Chondrocyte (in vitro differentiated cells): ENCODE measurements at regions not wholly inside any gene's neighbourhood (a gene's known extent, or its start where the extent isn't known, plus 50 kb on each side); places are given as distances from the start of the nearest gene placed in this dataset.

ENCODE experiments used
- DNase-seq: peaks from one replicate; pipeline ENCODE4 v3.0.0; 2021; ENCODE audit warnings: mixed read lengths, low spot score
- H3K27ac Mint-ChIP-seq: one replicate; pipeline ENCODE4 v1.8.0; 2021; ENCODE audit warnings: mild to moderate bottlenecking, moderate library complexity, mixed read lengths; ENCODE audit not compliant: unreplicated experiment
- H3K27me3 Mint-ChIP-seq: 2 replicates; pipeline ENCODE4 v1.8.0; 2021; ENCODE audit warnings: low read depth, mixed read lengths
- H3K36me3 Mint-ChIP-seq: 2 replicates; pipeline ENCODE4 v1.8.0; 2021; ENCODE audit warnings: low read depth, mixed read lengths
- H3K4me1 Mint-ChIP-seq: 2 replicates; pipeline ENCODE4 v1.8.0; 2021; ENCODE audit warnings: low read depth, mild to moderate bottlenecking, mixed read lengths
- H3K4me3 Mint-ChIP-seq: one replicate; pipeline ENCODE4 v1.8.0; 2021; ENCODE audit warnings: mild to moderate bottlenecking, moderate library complexity, mixed read lengths; ENCODE audit not compliant: unreplicated experiment
- H3K9me3 Mint-ChIP-seq: 2 replicates; pipeline ENCODE4 v1.8.0; 2021; ENCODE audit warnings: low read depth, mixed read lengths
- TF ChIP-seq, protein P1 (sequence below): fragments of 200-600 bp; sonication (generic); IDR thresholded peaks from 2 replicates; pipeline ENCODE4 v1.5.0; 2021; ENCODE audit warnings: antibody characterized with exemption, mild to moderate bottlenecking, moderate library complexity

DNA sequence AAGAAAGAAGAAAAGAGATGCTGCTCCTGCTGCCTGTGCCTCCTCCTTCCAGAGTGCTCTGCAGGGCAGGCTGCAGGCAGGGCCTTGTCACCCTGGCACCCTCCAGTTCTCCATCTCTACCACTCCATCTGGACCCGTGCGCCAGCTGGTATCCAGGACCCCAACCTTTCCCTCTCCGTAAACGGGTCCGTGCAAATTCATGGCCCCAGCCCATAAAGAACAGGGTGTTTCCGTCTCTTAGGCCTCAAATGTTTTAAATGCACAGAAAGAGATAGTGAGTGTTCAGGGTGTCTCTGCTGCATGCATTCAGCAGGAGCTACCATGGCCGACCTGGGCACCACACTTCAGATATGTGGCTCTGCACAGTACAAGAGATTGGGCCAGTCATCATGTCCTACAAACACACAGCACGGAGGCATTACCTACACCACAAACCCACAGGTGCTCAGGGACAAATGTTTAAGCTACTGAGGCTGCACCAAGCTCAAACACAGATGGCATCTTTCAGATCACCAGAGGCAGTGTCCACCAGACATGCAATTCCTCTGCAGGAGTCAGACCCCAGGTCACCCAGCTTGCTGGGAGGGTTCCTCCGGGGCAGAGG is 258.1 kb downstream of the DLL1 start:
- peaks cover 2% of the 10 kb centered on the region for H3K27me3 Mint-ChIP-seq
- peaks cover 21% of the 10 kb centered on the region for H3K9me3 Mint-ChIP-seq
- peaks cover 6% of the 10 kb centered on the region for H3K36me3 Mint-ChIP-seq
- H3K27ac Mint-ChIP-seq: no peak overlapping the region
- TF ChIP-seq, protein P1, sequence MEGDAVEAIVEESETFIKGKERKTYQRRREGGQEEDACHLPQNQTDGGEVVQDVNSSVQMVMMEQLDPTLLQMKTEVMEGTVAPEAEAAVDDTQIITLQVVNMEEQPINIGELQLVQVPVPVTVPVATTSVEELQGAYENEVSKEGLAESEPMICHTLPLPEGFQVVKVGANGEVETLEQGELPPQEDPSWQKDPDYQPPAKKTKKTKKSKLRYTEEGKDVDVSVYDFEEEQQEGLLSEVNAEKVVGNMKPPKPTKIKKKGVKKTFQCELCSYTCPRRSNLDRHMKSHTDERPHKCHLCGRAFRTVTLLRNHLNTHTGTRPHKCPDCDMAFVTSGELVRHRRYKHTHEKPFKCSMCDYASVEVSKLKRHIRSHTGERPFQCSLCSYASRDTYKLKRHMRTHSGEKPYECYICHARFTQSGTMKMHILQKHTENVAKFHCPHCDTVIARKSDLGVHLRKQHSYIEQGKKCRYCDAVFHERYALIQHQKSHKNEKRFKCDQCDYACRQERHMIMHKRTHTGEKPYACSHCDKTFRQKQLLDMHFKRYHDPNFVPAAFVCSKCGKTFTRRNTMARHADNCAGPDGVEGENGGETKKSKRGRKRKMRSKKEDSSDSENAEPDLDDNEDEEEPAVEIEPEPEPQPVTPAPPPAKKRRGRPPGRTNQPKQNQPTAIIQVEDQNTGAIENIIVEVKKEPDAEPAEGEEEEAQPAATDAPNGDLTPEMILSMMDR: no peak
- H3K4me3 Mint-ChIP-seq: no peak overlapping the region
- DNase-seq: peak; percentile 73
- no peaks in the 10 kb centered on the region for H3K4me1 Mint-ChIP-seq

DNA sequence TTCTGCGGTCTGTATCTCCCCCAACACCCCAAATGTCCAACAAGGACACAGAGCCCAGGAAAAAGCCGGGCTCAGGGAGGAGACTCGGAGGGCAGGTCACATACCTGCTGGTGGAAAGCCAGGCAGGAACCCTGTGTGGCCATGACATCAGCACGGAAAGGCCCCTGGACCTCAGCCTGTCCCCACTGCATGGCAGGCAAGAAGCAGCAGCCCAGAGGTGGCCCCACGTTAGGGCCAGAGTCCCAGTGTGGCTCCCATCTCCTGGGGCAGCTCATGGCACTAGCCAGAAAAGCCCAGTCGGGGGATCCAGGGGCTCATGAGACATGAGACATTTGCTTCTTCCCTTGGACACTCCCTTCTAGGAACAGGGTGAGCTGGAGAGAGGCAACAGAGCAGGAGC is 258.7 kb downstream of the DLL1 start:
- DNase-seq: peak; percentile 56
- no peaks in the 10 kb centered on the region for H3K4me1 Mint-ChIP-seq
- no peak overlapping the region for H3K27ac Mint-ChIP-seq
- TF ChIP-seq, protein P1: no peak
- peaks cover 6% of the 10 kb centered on the region for H3K36me3 Mint-ChIP-seq
- H3K4me3 Mint-ChIP-seq: no peak overlapping the region
- peaks cover 2% of the 10 kb centered on the region for H3K27me3 Mint-ChIP-seq
- H3K9me3 Mint-ChIP-seq: peaks cover 21% of the 10 kb centered on the region

DNA sequence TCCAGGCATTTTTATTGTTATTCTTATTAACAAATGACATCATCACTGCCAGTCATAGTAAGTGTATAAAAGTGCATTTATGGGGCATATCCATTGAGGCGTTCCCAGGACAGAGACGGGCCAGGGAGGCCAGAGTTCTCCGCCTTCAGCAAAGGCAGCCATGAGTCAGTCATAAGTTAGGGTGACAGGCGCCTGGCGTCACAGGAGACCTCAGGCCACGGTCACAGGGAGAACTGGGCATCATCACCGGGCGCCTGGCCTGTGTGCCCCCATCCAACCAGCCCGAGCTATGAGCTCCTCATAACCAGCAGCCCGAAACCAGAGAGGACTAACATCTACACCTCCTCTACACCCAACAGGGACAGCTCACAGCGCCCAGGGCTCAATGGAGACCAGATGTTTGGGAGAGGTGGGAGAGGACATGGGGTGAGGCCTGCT is 259.2 kb downstream of the DLL1 start:
- H3K36me3 Mint-ChIP-seq: peaks cover 6% of the 10 kb centered on the region
- H3K4me3 Mint-ChIP-seq: no peak overlapping the region
- no peaks in the 10 kb centered on the region for H3K4me1 Mint-ChIP-seq
- peaks cover 18% of the 10 kb centered on the region for H3K9me3 Mint-ChIP-seq
- H3K27ac Mint-ChIP-seq: no peak overlapping the region
- TF ChIP-seq, protein P1: no peak
- peak; percentile 70 for DNase-seq
- H3K27me3 Mint-ChIP-seq: peaks cover 2% of the 10 kb centered on the region

DNA sequence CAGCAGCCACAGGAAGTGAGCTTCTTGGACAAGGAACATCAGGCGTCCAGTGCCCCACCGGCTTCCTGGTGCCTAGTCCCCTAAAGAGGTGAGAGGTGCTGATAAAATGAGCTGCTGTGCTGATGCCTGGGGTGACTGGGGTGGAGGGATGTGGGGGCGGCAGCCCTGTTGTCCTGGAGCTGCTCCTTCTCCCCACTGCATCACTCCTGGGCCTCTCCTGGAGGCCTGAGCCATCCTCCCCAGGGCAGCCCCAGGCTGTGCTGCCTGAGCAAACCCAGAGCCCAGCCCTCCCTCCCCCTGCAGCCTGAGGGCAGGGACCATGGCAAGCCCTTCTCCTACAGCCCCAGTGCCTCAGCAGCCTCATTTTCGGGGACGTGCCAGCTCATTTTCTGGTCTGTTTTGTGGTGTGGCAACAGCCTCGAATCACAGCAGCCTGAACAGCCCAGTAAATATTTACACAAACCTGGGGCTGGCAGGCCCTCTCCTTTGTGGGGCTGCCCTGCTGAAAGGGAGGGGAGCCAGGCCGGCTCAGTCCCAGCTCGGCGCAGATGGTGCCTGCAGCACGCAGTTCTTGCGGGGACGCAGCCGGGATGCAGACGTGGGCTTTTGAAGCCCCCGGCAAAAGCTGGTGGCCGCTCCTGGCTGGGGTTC is 259.9 kb downstream of the DLL1 start:
- H3K27me3 Mint-ChIP-seq: peaks cover 2% of the 10 kb centered on the region
- no peaks in the 10 kb centered on the region for H3K4me1 Mint-ChIP-seq
- TF ChIP-seq, protein P1: no peak
- H3K36me3 Mint-ChIP-seq: peaks cover 5% of the 10 kb centered on the region
- DNase-seq: peak; percentile 76
- H3K4me3 Mint-ChIP-seq: no peak overlapping the region
- H3K9me3 Mint-ChIP-seq: peaks cover 12% of the 10 kb centered on the region
- no peak overlapping the region for H3K27ac Mint-ChIP-seq

DNA sequence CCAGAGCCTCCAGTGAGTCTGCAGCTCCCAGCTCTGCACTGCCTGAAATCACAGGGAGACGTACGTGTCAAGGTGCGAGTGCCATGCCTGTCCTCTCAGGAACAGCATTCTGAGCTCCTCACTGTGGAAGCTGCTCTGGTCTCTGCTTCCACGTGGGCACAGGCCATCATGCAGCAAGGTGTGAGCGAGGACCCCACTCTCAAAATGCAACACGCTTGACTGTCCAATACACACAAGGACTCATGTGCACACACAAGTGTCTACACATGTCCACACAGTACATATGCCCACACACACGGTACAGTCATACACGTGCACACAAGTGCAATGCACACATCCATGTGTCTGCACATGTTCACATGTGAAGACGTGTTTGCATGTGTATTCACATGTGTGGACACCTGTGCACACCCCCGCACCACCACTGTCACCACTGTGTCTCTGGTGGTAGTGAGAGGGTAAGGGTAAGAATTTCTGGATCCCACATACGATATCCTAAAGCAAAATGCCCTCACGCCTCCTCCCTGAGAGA is 260.5 kb downstream of the DLL1 start:
- peaks cover 5% of the 10 kb centered on the region for H3K36me3 Mint-ChIP-seq
- peak; percentile 47 for DNase-seq
- H3K4me3 Mint-ChIP-seq: no peak overlapping the region
- peaks cover 2% of the 10 kb centered on the region for H3K27me3 Mint-ChIP-seq
- no peak overlapping the region for H3K27ac Mint-ChIP-seq
- H3K4me1 Mint-ChIP-seq: no peaks in the 10 kb centered on the region
- TF ChIP-seq, protein P1: no peak
- H3K9me3 Mint-ChIP-seq: peaks cover 12% of the 10 kb centered on the region
